SK-N-SH treated with all-trans-retinoic acid at 6 μM for 48 hours (cell line): ENCODE measurements at regions not wholly inside any gene's neighbourhood (a gene's known extent, or its start where the extent isn't known, plus 50 kb on each side); places are given as distances from the start of the nearest gene placed in this dataset.

Experiments
- ATAC-seq: fragments of 200-7000 bp; cut with Tn5 transposase; 3 replicates; pipeline ENCODE4 v1.9.1; 2020; ENCODE audit warnings: mild to moderate bottlenecking, moderate library complexity
- ARNTL ChIP-seq: fragments of 450-650 bp; formaldehyde crosslinking; IDR thresholded peaks from 2 replicates; pipeline ENCODE4 v1.5.0; 2020; ENCODE audit warnings: low read depth, mild to moderate bottlenecking, moderate library complexity, borderline replicate concordance
- BACH2 ChIP-seq: fragments of 250-450 bp; sonication (Bioruptor Pico); IDR thresholded peaks from 2 replicates; pipeline ENCODE4 v1.9.0; 2021; ENCODE audit warnings: mild to moderate bottlenecking, borderline replicate concordance
- CREB5 ChIP-seq: fragments of 250-450 bp; sonication (Bioruptor Pico); IDR thresholded peaks from 2 replicates; pipeline ENCODE4 v1.5.1; 2020; ENCODE audit warnings: low read depth, mild to moderate bottlenecking, moderate library complexity
- CSDC2 ChIP-seq: fragments of 250-450 bp; sonication (Bioruptor Pico); IDR thresholded peaks from 2 replicates; pipeline ENCODE4 v1.5.0; 2020; ENCODE audit warnings: mild to moderate bottlenecking, moderate library complexity
- CSRNP3 ChIP-seq: fragments of 250-450 bp; sonication (Bioruptor Pico); IDR thresholded peaks from 2 replicates; pipeline ENCODE4 v1.5.1; 2021; ENCODE audit warnings: mild to moderate bottlenecking, moderate library complexity
- ESRRG ChIP-seq: fragments of 250-450 bp; sonication (Bioruptor Pico); IDR thresholded peaks from 2 replicates; pipeline ENCODE4 v1.6.1; 2021; ENCODE audit warnings: mild to moderate bottlenecking
- ISL1 ChIP-seq: fragments of 250-450 bp; sonication (Bioruptor Pico); IDR thresholded peaks from 2 replicates; pipeline ENCODE4 v2.1.2; 2022; ENCODE audit warnings: mild to moderate bottlenecking, moderate library complexity
- OSR1 ChIP-seq: fragments of 250-450 bp; sonication (Bioruptor Pico); IDR thresholded peaks from 2 replicates; pipeline ENCODE4 v1.8.0; 2022; ENCODE audit warnings: moderate library complexity, mild to moderate bottlenecking, inconsistent platforms
- PPARA ChIP-seq: fragments of 250-450 bp; sonication (Bioruptor Pico); IDR thresholded peaks from 2 replicates; pipeline ENCODE4 v1.5.0; 2020; ENCODE audit warnings: mild to moderate bottlenecking, borderline replicate concordance
- RARB ChIP-seq: fragments of 250-450 bp; sonication (Bioruptor Pico); IDR thresholded peaks from 2 replicates; pipeline ENCODE4 v1.8.0; 2021; ENCODE audit warnings: mild to moderate bottlenecking, moderate library complexity
- SNAI2 ChIP-seq: fragments of 250-450 bp; sonication (Bioruptor Pico); IDR thresholded peaks from 2 replicates; pipeline ENCODE4 v1.5.0; 2020; ENCODE audit warnings: mild to moderate bottlenecking, moderate library complexity
- TCF4 ChIP-seq: fragments of 250-450 bp; sonication (Bioruptor Pico); IDR thresholded peaks from 2 replicates; pipeline ENCODE4 v1.8.0; 2021; ENCODE audit warnings: mild to moderate bottlenecking, moderate library complexity, borderline replicate concordance
- TOX ChIP-seq: fragments of 250-450 bp; sonication (Bioruptor Pico); IDR thresholded peaks from 2 replicates; pipeline ENCODE4 v1.8.0; 2021; ENCODE audit warnings: mild to moderate bottlenecking, moderate library complexity, borderline replicate concordance
- ZC3H10 ChIP-seq: fragments of 250-450 bp; sonication (Bioruptor Pico); IDR thresholded peaks from 2 replicates; pipeline ENCODE4 v1.5.1; 2021; ENCODE audit warnings: mild to moderate bottlenecking, moderate library complexity
- ZFP3 ChIP-seq: fragments of 250-450 bp; sonication (Bioruptor Pico); IDR thresholded peaks from 2 replicates; pipeline ENCODE4 v1.5.0; 2020; ENCODE audit warnings: mild to moderate bottlenecking, moderate library complexity
- ZNF565 ChIP-seq: fragments of 450-650 bp; formaldehyde crosslinking; conservative IDR thresholded peaks from 2 replicates; pipeline ENCODE4 v1.5.0; 2020; ENCODE audit warnings: low read depth, mild to moderate bottlenecking, moderate library complexity
- ZNF70 ChIP-seq: fragments of 450-650 bp; formaldehyde crosslinking; IDR thresholded peaks from 2 replicates; pipeline ENCODE4 v1.5.0; 2020; ENCODE audit warnings: mild to moderate bottlenecking, moderate library complexity
- ZNF8 ChIP-seq: fragments of 450-650 bp; formaldehyde crosslinking; IDR thresholded peaks from 2 replicates; pipeline ENCODE4 v1.5.0; 2020; ENCODE audit warnings: mild to moderate bottlenecking, moderate library complexity
- TF ChIP-seq, protein P1 (sequence below): fragments of 250-450 bp; sonication (Bioruptor Pico); IDR thresholded peaks from 2 replicates; pipeline ENCODE4 v1.5.0; 2020; ENCODE audit warnings: mild to moderate bottlenecking, moderate library complexity
- TF ChIP-seq, protein P2 (sequence below): fragments of 250-450 bp; sonication (Bioruptor Pico); IDR thresholded peaks from 2 replicates; pipeline ENCODE4 v1.8.0; 2021; ENCODE audit warnings: low read depth, mild to moderate bottlenecking, moderate library complexity, borderline replicate concordance
- TF ChIP-seq, protein P3 (sequence below): fragments of 250-450 bp; sonication (Bioruptor Pico); IDR thresholded peaks from 2 replicates; pipeline ENCODE4 v1.8.0; 2020; ENCODE audit warnings: mild to moderate bottlenecking, moderate library complexity, borderline replicate concordance

GRCh38 chr7:42790196-42790595 lies 121.7 kb downstream of the C7orf25 start:
- ATAC-seq: no peak
- TF ChIP-seq ESRRG (CRISPR knock-in tag) (no peak), BACH2 (CRISPR knock-in tag) (no peak), TOX (CRISPR knock-in tag) (no peak), ZNF8 (no peak), PPARA (no peak), CSDC2 (CRISPR knock-in tag) (no peak), ARNTL (CRISPR knock-in tag) (no peak), RARB (no peak), ZC3H10 (CRISPR knock-in tag) (no peak), CREB5 (CRISPR knock-in tag) (no peak)
- TF ChIP-seq, protein P1, sequence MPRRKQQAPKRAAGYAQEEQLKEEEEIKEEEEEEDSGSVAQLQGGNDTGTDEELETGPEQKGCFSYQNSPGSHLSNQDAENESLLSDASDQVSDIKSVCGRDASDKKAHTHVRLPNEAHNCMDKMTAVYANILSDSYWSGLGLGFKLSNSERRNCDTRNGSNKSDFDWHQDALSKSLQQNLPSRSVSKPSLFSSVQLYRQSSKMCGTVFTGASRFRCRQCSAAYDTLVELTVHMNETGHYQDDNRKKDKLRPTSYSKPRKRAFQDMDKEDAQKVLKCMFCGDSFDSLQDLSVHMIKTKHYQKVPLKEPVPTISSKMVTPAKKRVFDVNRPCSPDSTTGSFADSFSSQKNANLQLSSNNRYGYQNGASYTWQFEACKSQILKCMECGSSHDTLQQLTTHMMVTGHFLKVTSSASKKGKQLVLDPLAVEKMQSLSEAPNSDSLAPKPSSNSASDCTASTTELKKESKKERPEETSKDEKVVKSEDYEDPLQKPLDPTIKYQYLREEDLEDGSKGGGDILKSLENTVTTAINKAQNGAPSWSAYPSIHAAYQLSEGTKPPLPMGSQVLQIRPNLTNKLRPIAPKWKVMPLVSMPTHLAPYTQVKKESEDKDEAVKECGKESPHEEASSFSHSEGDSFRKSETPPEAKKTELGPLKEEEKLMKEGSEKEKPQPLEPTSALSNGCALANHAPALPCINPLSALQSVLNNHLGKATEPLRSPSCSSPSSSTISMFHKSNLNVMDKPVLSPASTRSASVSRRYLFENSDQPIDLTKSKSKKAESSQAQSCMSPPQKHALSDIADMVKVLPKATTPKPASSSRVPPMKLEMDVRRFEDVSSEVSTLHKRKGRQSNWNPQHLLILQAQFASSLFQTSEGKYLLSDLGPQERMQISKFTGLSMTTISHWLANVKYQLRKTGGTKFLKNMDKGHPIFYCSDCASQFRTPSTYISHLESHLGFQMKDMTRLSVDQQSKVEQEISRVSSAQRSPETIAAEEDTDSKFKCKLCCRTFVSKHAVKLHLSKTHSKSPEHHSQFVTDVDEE: no peak

- no peak for ATAC-seq
- TF ChIP-seq ZC3H10 (CRISPR knock-in tag) (no peak), CSRNP3 (no peak), TCF4 (CRISPR knock-in tag) (no peak), SNAI2 (no peak), ZNF565 (CRISPR knock-in tag) (no peak), ZFP3 (CRISPR knock-in tag) (no peak), TOX (CRISPR knock-in tag) (no peak)
- TF ChIP-seq, all 23 proteins: peak for 0
Observed at GRCh38 chr7:42774436-42774835, 137.4 kb downstream of the C7orf25 start.

DNA sequence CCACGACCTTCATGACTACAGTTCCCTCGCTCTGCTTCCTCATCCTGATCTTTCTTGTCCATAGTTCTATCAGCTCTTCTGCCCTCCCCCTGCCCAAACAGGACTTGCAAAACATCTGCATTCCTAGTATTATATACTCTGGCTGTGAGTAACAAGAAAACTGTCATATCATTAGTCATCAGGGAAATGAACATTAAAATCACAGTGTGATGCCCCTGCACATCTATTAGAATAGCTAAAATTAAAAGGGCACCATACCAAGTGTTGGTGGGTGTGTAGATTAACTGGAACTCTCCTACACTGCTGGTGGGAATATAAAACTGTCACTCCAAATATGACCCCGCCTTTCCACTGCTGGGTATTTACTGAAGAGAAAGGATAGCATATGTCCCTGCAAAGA lies 141.8 kb downstream of the C7orf25 start:
- TF ChIP-seq ZNF565 (CRISPR knock-in tag): no peak
- no peak for TF ChIP-seq OSR1 (CRISPR knock-in tag)
- no peak for TF ChIP-seq RARB
- TF ChIP-seq, protein P2, sequence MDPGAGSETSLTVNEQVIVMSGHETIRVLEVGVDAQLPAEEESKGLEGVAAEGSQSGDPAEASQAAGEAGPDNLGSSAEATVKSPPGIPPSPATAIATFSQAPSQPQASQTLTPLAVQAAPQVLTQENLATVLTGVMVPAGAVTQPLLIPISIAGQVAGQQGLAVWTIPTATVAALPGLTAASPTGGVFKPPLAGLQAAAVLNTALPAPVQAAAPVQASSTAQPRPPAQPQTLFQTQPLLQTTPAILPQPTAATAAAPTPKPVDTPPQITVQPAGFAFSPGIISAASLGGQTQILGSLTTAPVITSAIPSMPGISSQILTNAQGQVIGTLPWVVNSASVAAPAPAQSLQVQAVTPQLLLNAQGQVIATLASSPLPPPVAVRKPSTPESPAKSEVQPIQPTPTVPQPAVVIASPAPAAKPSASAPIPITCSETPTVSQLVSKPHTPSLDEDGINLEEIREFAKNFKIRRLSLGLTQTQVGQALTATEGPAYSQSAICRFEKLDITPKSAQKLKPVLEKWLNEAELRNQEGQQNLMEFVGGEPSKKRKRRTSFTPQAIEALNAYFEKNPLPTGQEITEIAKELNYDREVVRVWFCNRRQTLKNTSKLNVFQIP (CRISPR knock-in tag): no peak
- no peak for TF ChIP-seq BACH2 (CRISPR knock-in tag)
- no peak for TF ChIP-seq CREB5 (CRISPR knock-in tag)
- TF ChIP-seq ZC3H10 (CRISPR knock-in tag): no peak
- TF ChIP-seq, all 23 proteins: peak for 0
- ATAC-seq: no peak

- TF ChIP-seq ISL1 (CRISPR knock-in tag) (no peak), ESRRG (CRISPR knock-in tag) (no peak), ARNTL (CRISPR knock-in tag) (no peak), CREB5 (CRISPR knock-in tag) (no peak), BACH2 (CRISPR knock-in tag) (no peak), ZNF70 (CRISPR knock-in tag) (no peak), ZNF8 (no peak)
- TF ChIP-seq, protein P3, sequence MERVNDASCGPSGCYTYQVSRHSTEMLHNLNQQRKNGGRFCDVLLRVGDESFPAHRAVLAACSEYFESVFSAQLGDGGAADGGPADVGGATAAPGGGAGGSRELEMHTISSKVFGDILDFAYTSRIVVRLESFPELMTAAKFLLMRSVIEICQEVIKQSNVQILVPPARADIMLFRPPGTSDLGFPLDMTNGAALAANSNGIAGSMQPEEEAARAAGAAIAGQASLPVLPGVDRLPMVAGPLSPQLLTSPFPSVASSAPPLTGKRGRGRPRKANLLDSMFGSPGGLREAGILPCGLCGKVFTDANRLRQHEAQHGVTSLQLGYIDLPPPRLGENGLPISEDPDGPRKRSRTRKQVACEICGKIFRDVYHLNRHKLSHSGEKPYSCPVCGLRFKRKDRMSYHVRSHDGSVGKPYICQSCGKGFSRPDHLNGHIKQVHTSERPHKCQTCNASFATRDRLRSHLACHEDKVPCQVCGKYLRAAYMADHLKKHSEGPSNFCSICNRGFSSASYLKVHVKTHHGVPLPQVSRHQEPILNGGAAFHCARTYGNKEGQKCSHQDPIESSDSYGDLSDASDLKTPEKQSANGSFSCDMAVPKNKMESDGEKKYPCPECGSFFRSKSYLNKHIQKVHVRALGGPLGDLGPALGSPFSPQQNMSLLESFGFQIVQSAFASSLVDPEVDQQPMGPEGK (CRISPR knock-in tag): no peak
- TF ChIP-seq, all 23 proteins: peak for 0
- no peak for ATAC-seq
Observed at GRCh38 chr7:42768045-42768444, 143.8 kb downstream of the C7orf25 start.
